Astrocyte (in vitro differentiated cells and primary cell): ENCODE measurements at regions not wholly inside any gene's neighbourhood (a gene's known extent, or its start where the extent isn't known, plus 50 kb on each side); places are given as distances from the start of the nearest gene placed in this dataset.
"Not testable (repeated sequence)": the region's sequence is repeated elsewhere in the genome, so short reads cannot be mapped to it uniquely, and the experiment has no call there.

ENCODE experiments used
- DNase-seq: peaks from one replicate; pipeline ENCODE4 v3.0.0-alpha.2; 2010; ENCODE audit warnings: low read depth
- FAIRE-seq: peaks from 2 replicates; lab custom pipeline; 2011; peaks lifted over from hg19 to GRCh38; lab: Jason Lieb, UNC
- H2AFZ ChIP-seq: 2 replicates; pipeline ENCODE4 v1.6.0; 2012; ENCODE audit warnings: low read depth, low read length, inconsistent platforms
- H3K27ac ChIP-seq: 2 replicates; pipeline ENCODE4 v1.5.1; 2011; ENCODE audit warnings: low read depth, low read length, inconsistent platforms
- H3K27me3 ChIP-seq: 2 replicates; pipeline ENCODE4 v1.6.0; 2011; ENCODE audit warnings: low read length, inconsistent platforms; ENCODE audit not compliant: insufficient read depth
- H3K36me3 ChIP-seq: 2 replicates; pipeline ENCODE4 v1.5.1; 2011; ENCODE audit warnings: low read length, inconsistent platforms; ENCODE audit not compliant: insufficient read depth
- H3K4me1 ChIP-seq: 2 replicates; pipeline ENCODE4 v1.5.1; 2011; ENCODE audit warnings: low read length, inconsistent platforms; ENCODE audit not compliant: insufficient read depth
- H3K4me2 ChIP-seq: 2 replicates; pipeline ENCODE4 v1.6.0; 2012; ENCODE audit warnings: low read length, inconsistent platforms
- H3K4me3 ChIP-seq: 2 replicates; pipeline ENCODE4 v1.5.1; 2011; ENCODE audit warnings: low read depth, mild to moderate bottlenecking, low read length, inconsistent platforms; ENCODE audit not compliant: insufficient read depth
- H3K79me2 ChIP-seq: 2 replicates; pipeline ENCODE4 v1.6.0; 2012; ENCODE audit warnings: mild to moderate bottlenecking, low read length, inconsistent platforms; ENCODE audit not compliant: insufficient read depth
- H3K9ac ChIP-seq: 2 replicates; pipeline ENCODE4 v1.6.0; 2012; ENCODE audit warnings: mild to moderate bottlenecking, low read length, inconsistent platforms
- H3K9me3 ChIP-seq: 2 replicates; pipeline ENCODE4 v1.5.1; 2012; ENCODE audit warnings: low read depth, mild to moderate bottlenecking, low read length, inconsistent platforms; ENCODE audit not compliant: insufficient read depth
- H4K20me1 ChIP-seq: 2 replicates; pipeline ENCODE4 v1.6.0; 2012; ENCODE audit warnings: low read length, inconsistent platforms; ENCODE audit not compliant: insufficient read depth
- H3K27ac Mint-ChIP-seq: one replicate; pipeline ENCODE4 v1.8.0; 2021; ENCODE audit warnings: mild to moderate bottlenecking, mixed read lengths; ENCODE audit not compliant: unreplicated experiment
- H3K27me3 Mint-ChIP-seq: one replicate; pipeline ENCODE4 v1.8.0; 2021; ENCODE audit warnings: low read depth, mixed read lengths; ENCODE audit not compliant: unreplicated experiment
- H3K36me3 Mint-ChIP-seq: one replicate; pipeline ENCODE4 v1.8.0; 2021; ENCODE audit warnings: low read depth, mixed read lengths; ENCODE audit not compliant: unreplicated experiment
- H3K4me1 Mint-ChIP-seq: one replicate; pipeline ENCODE4 v1.8.0; 2021; ENCODE audit warnings: low read depth, mixed read lengths; ENCODE audit not compliant: unreplicated experiment
- H3K4me3 Mint-ChIP-seq: one replicate; pipeline ENCODE4 v1.8.0; 2021; ENCODE audit warnings: mild to moderate bottlenecking, moderate library complexity, mixed read lengths; ENCODE audit not compliant: unreplicated experiment
- H3K9me3 Mint-ChIP-seq: one replicate; pipeline ENCODE4 v1.8.0; 2021; ENCODE audit warnings: mild to moderate bottlenecking, mixed read lengths; ENCODE audit not compliant: unreplicated experiment
- CTCF ChIP-seq: IDR thresholded peaks from 2 replicates; pipeline ENCODE4 v1.5.1; 2011; ENCODE audit warnings: low read depth, mild to moderate bottlenecking, inconsistent platforms, low read length, moderate library complexity; ENCODE audit not compliant: insufficient read depth
- EZH2 ChIP-seq: IDR thresholded peaks from 2 replicates; pipeline ENCODE4 v1.6.1; 2012; ENCODE audit warnings: mild to moderate bottlenecking, low read length, inconsistent platforms; ENCODE audit not compliant: insufficient read depth

DNA sequence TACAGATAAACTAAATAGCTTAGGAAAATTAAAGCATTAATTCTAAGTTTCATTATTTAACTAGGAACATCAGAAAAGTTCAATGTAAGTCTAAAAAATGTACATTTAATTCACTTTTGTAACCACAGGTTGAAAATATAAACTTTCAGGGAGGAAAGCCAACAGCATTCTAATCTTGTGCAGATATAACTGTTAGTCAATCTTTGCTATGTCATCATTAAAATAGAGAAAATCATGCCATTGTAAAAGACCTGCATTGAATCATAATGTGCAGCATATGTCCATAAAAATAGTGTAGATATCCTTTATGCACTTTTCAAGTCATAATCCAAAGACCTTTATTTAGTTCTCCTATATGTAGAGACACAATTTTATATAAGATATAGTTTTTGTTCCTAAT is 207.3 kb downstream of the ALG10B start:
- H3K4me2 ChIP-seq: no peak overlapping the region
- Mint-ChIP-seq H3K4me1 (no peaks in the 10 kb centered on the region), H3K27me3 (no peaks in the 10 kb centered on the region), H3K4me3 (no peak overlapping the region), H3K9me3 (no peaks in the 10 kb centered on the region), H3K27ac (no peak overlapping the region), H3K36me3 (no peaks in the 10 kb centered on the region)
- no peaks in the 10 kb centered on the region for H3K27me3 ChIP-seq
- H3K4me3 ChIP-seq: no peak overlapping the region
- H3K4me1 ChIP-seq: no peaks in the 10 kb centered on the region
- no peaks in the 10 kb centered on the region for H3K36me3 ChIP-seq
- no peaks in the 10 kb centered on the region for H4K20me1 ChIP-seq
- DNase-seq (no peak), FAIRE-seq (no peak)
- no peaks in the 10 kb centered on the region for H3K79me2 ChIP-seq
- no peak overlapping the region for H3K9ac ChIP-seq
- no peak for TF ChIP-seq CTCF
- TF ChIP-seq EZH2: no peak
- H3K9me3 ChIP-seq: no peaks in the 10 kb centered on the region
- H2AFZ ChIP-seq: no peak overlapping the region
- no peak overlapping the region for H3K27ac ChIP-seq

DNA sequence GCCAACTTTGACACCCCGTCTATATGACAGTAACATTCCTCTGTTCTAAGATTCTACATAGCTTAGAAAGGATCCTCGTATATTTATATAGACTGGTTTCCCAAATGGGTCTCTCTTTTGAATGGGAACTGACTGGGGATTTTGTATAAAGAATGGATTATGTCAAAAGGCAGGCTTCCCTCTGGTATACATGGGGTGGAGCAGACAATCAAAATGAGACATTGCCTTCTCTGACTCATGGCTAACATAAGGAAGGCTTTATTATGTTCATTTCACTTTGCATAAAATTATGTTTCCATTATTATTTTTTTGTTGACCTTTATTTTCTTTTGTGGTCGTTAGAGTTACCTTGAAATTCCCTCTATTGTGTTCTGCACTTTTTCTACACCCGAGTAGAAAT is 211.1 kb downstream of the ALG10B start:
- no peaks in the 10 kb centered on the region for H3K36me3 ChIP-seq
- no peak overlapping the region for H2AFZ ChIP-seq
- no peaks in the 10 kb centered on the region for H3K9me3 ChIP-seq
- no peak overlapping the region for H3K9ac ChIP-seq
- no peak for FAIRE-seq
- Mint-ChIP-seq H3K9me3 (no peaks in the 10 kb centered on the region), H3K27ac (no peak overlapping the region), H3K27me3 (no peaks in the 10 kb centered on the region), H3K4me3 (no peak overlapping the region), H3K36me3 (no peaks in the 10 kb centered on the region), H3K4me1 (no peaks in the 10 kb centered on the region)
- H3K4me2 ChIP-seq: no peak overlapping the region
- TF ChIP-seq EZH2 (no peak), CTCF (no peak)
- no peaks in the 10 kb centered on the region for H3K4me1 ChIP-seq
- no peak overlapping the region for H3K27ac ChIP-seq
- no peaks in the 10 kb centered on the region for H3K27me3 ChIP-seq
- DNase-seq: no peak
- no peaks in the 10 kb centered on the region for H3K79me2 ChIP-seq
- H4K20me1 ChIP-seq: no peaks in the 10 kb centered on the region
- H3K4me3 ChIP-seq: no peak overlapping the region

- Mint-ChIP-seq H3K4me3 (no peak overlapping the region), H3K4me1 (no peaks in the 10 kb centered on the region), H3K27ac (no peak overlapping the region), H3K9me3 (no peaks in the 10 kb centered on the region), H3K36me3 (no peaks in the 10 kb centered on the region), H3K27me3 (no peaks in the 10 kb centered on the region)
- Histone ChIP-seq H3K36me3 (no peaks in the 10 kb centered on the region), H3K79me2 (no peaks in the 10 kb centered on the region), H3K4me1 (no peaks in the 10 kb centered on the region), H3K9me3 (no peaks in the 10 kb centered on the region), H4K20me1 (no peaks in the 10 kb centered on the region), H3K9ac (no peak overlapping the region), H3K27ac (no peak overlapping the region), H3K4me3 (no peak overlapping the region), H3K4me2 (no peak overlapping the region), H2AFZ (no peak overlapping the region), H3K27me3 (no peaks in the 10 kb centered on the region)
- FAIRE-seq (no peak), DNase-seq (no peak)
- TF ChIP-seq CTCF (no peak), EZH2 (no peak)
Measured at GRCh38 chr12:38528527-38528926, 212.0 kb downstream of the ALG10B start.

- H3K4me3 Mint-ChIP-seq, H3K9me3 ChIP-seq, H3K36me3 ChIP-seq, H3K27me3 ChIP-seq, H3K79me2 ChIP-seq, H3K36me3 Mint-ChIP-seq, FAIRE-seq, H3K4me3 ChIP-seq, H3K4me1 Mint-ChIP-seq, H3K9ac ChIP-seq, H3K9me3 Mint-ChIP-seq, H3K27ac ChIP-seq, H3K4me1 ChIP-seq, H3K27ac Mint-ChIP-seq, H4K20me1 ChIP-seq, DNase-seq, H3K27me3 Mint-ChIP-seq, H3K4me2 ChIP-seq, H2AFZ ChIP-seq: not testable (repeated sequence)
Measured at GRCh38 chr12:38529281-38529680, 212.7 kb downstream of the ALG10B start.
